ENCODE measurements at regions not wholly inside any gene's neighbourhood (a gene's known extent, or its start where the extent isn't known, plus 50 kb on each side); places are given as distances from the start of the nearest gene placed in this dataset.

DNA sequence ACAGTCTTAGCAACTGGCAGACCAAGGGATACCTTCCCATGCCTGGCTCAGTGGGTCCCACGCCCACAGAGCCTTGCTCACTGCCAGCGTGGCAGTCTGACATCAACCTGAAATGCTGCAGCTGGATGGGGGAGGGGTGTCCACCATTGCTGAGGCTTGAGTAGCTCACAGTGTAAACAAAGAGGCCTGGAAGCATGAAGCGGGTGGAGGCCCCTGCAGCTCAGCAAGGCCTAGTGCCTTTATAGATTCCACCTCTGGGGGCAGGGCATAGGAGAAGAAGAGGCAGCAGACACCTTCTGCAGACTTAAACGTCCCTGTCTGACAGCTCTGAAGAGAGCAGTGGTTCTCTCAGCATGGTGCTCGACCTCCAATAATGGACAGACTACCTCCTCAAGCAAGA lies 263.2 kb downstream of the KIF2B start:
- TF ChIP-seq, protein P1, sequence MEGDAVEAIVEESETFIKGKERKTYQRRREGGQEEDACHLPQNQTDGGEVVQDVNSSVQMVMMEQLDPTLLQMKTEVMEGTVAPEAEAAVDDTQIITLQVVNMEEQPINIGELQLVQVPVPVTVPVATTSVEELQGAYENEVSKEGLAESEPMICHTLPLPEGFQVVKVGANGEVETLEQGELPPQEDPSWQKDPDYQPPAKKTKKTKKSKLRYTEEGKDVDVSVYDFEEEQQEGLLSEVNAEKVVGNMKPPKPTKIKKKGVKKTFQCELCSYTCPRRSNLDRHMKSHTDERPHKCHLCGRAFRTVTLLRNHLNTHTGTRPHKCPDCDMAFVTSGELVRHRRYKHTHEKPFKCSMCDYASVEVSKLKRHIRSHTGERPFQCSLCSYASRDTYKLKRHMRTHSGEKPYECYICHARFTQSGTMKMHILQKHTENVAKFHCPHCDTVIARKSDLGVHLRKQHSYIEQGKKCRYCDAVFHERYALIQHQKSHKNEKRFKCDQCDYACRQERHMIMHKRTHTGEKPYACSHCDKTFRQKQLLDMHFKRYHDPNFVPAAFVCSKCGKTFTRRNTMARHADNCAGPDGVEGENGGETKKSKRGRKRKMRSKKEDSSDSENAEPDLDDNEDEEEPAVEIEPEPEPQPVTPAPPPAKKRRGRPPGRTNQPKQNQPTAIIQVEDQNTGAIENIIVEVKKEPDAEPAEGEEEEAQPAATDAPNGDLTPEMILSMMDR (IDR thresholded peaks at IDR 0.05 in 8 of 11, conservative IDR thresholded peaks at IDR 0.05 in 3 of 11): no peak
- no peak for TF ChIP-seq POLR2A (IDR thresholded peaks at IDR 0.05)
